ENCODE measurements at regions not wholly inside any gene's neighbourhood (a gene's known extent, or its start where the extent isn't known, plus 50 kb on each side); places are given as distances from the start of the nearest gene placed in this dataset.

GRCh38 chr5:6183391-6184390 is 194.7 kb downstream of the MED10 start:
- no peaks in the 10 kb centered on the region for H3K4me1 ChIP-seq (ENCODE audit: control insufficient read depth, extremely low read depth, insufficient read depth, low read length)
- DNase-seq (ENCODE audit: low read depth, low spot score) (no peak), FAIRE-seq (no peak)
- H3K9me1 ChIP-seq (replicated peaks; ENCODE audit: control insufficient read depth, extremely low read depth, insufficient read depth, low read length): no peaks in the 10 kb centered on the region
- dilution Hi-C loops (cut with MboI; ENCODE audit: extremely low pct_ligation_motif_present, low sequenced_read_pairs) (no loop called here), intact Hi-C loops (cut with micrococcal nuclease) (no loop called here)
- TF ChIP-seq MAX (IDR thresholded peaks at IDR 0.05; ENCODE audit: insufficient read depth, insufficient read length): no peak
- TF ChIP-seq POLR2A (IDR thresholded peaks at IDR 0.05; ENCODE audit: low read depth, low read length): no peak
- no peak for TF ChIP-seq MYC (IDR thresholded peaks at IDR 0.05; ENCODE audit: low read depth, low read length)
- no peak for TF ChIP-seq EZH2 (IDR thresholded peaks at IDR 0.05; ENCODE audit: borderline replicate concordance, low read depth, low read length, severe bottlenecking)
- no peak for TF ChIP-seq FOS (IDR thresholded peaks at IDR 0.05; ENCODE audit: borderline replicate concordance, insufficient read depth, low read length)
- H2AFZ ChIP-seq (ENCODE audit: low read depth, low read length): no peak overlapping the region
- H3K4me3 ChIP-seq (replicated peaks in 1 of 3; ENCODE audit: insufficient read depth in 1 of 3, low read depth in 1 of 3, low read length in 3 of 3): no peak overlapping the region
- no peaks in the 10 kb centered on the region for H3K27me3 ChIP-seq (ENCODE audit: control insufficient read depth in 2 of 2, insufficient read depth in 2 of 2, low read length in 2 of 2)
- BruUV-seq (replicated peaks): no TSS peak
- CTCF ChIA-PET: no interaction called here
- POLR2A ChIA-PET: no interaction called here
- no peak overlapping the region for H3K4me2 ChIP-seq (ENCODE audit: insufficient read depth, low read length)
- H4K20me1 ChIP-seq (replicated peaks; ENCODE audit: control insufficient read depth, extremely low read depth, insufficient read depth, low read length): no peaks in the 10 kb centered on the region
- H3K9me3 ChIP-seq (replicated peaks; ENCODE audit: control insufficient read depth, insufficient read depth, low read length): peaks cover 3% of the 10 kb centered on the region
- no peaks in the 10 kb centered on the region for H3K36me3 ChIP-seq (ENCODE audit: control insufficient read depth in 2 of 2, extremely low read depth in 1 of 2, insufficient read depth in 2 of 2, low read length in 2 of 2)
- H3K27ac ChIP-seq (ENCODE audit: insufficient read depth, low read depth, low read length): no peak overlapping the region
- no peak overlapping the region for H3K9ac ChIP-seq (replicated peaks; ENCODE audit: extremely low read depth, insufficient read depth, low read length)
- no peaks in the 10 kb centered on the region for H3K79me2 ChIP-seq (ENCODE audit: control insufficient read depth, insufficient read depth, low read length)

GRCh38 chr5:6182271-6182815 is 196.0 kb downstream of the MED10 start:
- Histone ChIP-seq H3K27me3 (ENCODE audit: control insufficient read depth in 2 of 2, insufficient read depth in 2 of 2, low read length in 2 of 2) (no peaks in the 10 kb centered on the region), H3K4me3 (replicated peaks in 1 of 3; ENCODE audit: insufficient read depth in 1 of 3, low read depth in 1 of 3, low read length in 3 of 3) (no peak overlapping the region), H2AFZ (ENCODE audit: low read depth, low read length) (no peak overlapping the region), H3K9me1 (replicated peaks; ENCODE audit: control insufficient read depth, extremely low read depth, insufficient read depth, low read length) (no peaks in the 10 kb centered on the region), H4K20me1 (replicated peaks; ENCODE audit: control insufficient read depth, extremely low read depth, insufficient read depth, low read length) (no peaks in the 10 kb centered on the region), H3K4me2 (ENCODE audit: insufficient read depth, low read length) (no peak overlapping the region), H3K4me1 (ENCODE audit: control insufficient read depth, extremely low read depth, insufficient read depth, low read length) (no peaks in the 10 kb centered on the region), H3K9ac (replicated peaks; ENCODE audit: extremely low read depth, insufficient read depth, low read length) (no peak overlapping the region), H3K79me2 (ENCODE audit: control insufficient read depth, insufficient read depth, low read length) (no peaks in the 10 kb centered on the region), H3K27ac (ENCODE audit: insufficient read depth, low read depth, low read length) (no peak overlapping the region), H3K9me3 (replicated peaks; ENCODE audit: control insufficient read depth, insufficient read depth, low read length) (peaks cover 3% of the 10 kb centered on the region), H3K36me3 (ENCODE audit: control insufficient read depth in 2 of 2, extremely low read depth in 1 of 2, insufficient read depth in 2 of 2, low read length in 2 of 2) (no peaks in the 10 kb centered on the region)
- dilution Hi-C loops (cut with MboI; ENCODE audit: extremely low pct_ligation_motif_present, low sequenced_read_pairs) (no loop called here), intact Hi-C loops (cut with micrococcal nuclease) (no loop called here)
- DNase-seq (ENCODE audit: low read depth, low spot score): no peak
- FAIRE-seq: no peak
- TF ChIP-seq POLR2A (IDR thresholded peaks at IDR 0.05; ENCODE audit: low read depth, low read length): no peak
- TF ChIP-seq MYC (IDR thresholded peaks at IDR 0.05; ENCODE audit: low read depth, low read length): no peak
- no peak for TF ChIP-seq FOS (IDR thresholded peaks at IDR 0.05; ENCODE audit: borderline replicate concordance, insufficient read depth, low read length)
- TF ChIP-seq CTCF (IDR thresholded peaks at IDR 0.05; ENCODE audit: extremely low read depth in 1 of 2, insufficient read depth in 1 of 2, low read depth in 1 of 2, low read length in 2 of 2): no peak
- TF ChIP-seq MAX (IDR thresholded peaks at IDR 0.05; ENCODE audit: insufficient read depth, insufficient read length): no peak
- TF ChIP-seq EZH2 (IDR thresholded peaks at IDR 0.05; ENCODE audit: borderline replicate concordance, low read depth, low read length, severe bottlenecking): no peak
- TF ChIP-seq POLR2AphosphoS5 (IDR thresholded peaks at IDR 0.05; ENCODE audit: insufficient read depth, low read depth, low read length): no peak
- TF ChIP-seq JUN (IDR thresholded peaks at IDR 0.05; ENCODE audit: borderline replicate concordance, insufficient read depth, insufficient read length, low read depth): no peak
- TF ChIP-seq GATA2 (IDR thresholded peaks at IDR 0.05; ENCODE audit: insufficient read depth, insufficient read length, low read depth, low read length): no peak
- no TSS peak for BruUV-seq (replicated peaks)
- ChIA-PET CTCF (no interaction called here), POLR2A (no interaction called here)
